Endothelial cell of umbilical vein (primary cell): ENCODE measurements at regions not wholly inside any gene's neighbourhood (a gene's known extent, or its start where the extent isn't known, plus 50 kb on each side); places are given as distances from the start of the nearest gene placed in this dataset.
"Not testable (repeated sequence)": the region's sequence is repeated elsewhere in the genome, so short reads cannot be mapped to it uniquely, and the experiment has no call there.

Experiments
- POLR2A ChIP-seq: IDR thresholded peaks from 2 replicates; pipeline ENCODE4 v1.6.1; 2012; ENCODE audit warnings: low read depth, mild to moderate bottlenecking, control low read depth, low read length
- TF ChIP-seq, protein P1 (sequence below), 2 donors: IDR thresholded peaks; 1 replicate in 1 of 2; 2 replicates in 1 of 2; pipeline ENCODE4 v1.5.1; 2011; ENCODE audit warnings: low read length in 2 of 2, mild to moderate bottlenecking in 2 of 2, moderate library complexity in 2 of 2, control low read depth in 1 of 2, inconsistent platforms in 1 of 2, low read depth in 1 of 2; ENCODE audit not compliant: insufficient read depth in 1 of 2; ENCODE audit errors: extremely low read depth in 1 of 2

DNA sequence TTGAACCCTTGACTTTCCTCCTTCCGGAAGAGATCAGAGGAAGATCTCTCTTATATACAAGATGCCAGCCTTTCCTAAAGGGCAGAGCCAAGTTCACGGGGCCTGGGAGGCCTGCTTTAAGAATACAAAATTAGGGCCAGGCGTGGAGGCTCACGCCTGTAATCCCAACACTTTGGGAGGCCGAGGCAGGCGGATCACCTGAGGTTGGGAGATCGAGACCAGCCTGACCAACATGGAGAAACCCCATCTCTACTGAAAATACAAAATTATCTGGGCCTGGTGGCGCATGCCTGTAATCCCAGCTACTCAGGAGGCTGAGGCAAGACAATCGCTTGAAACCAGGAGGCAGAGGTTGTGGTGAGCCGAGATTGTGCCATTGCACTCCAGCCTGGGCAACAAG lies 108.2 kb upstream of the SPDYE9 start:
- not testable (repeated sequence) for TF ChIP-seq POLR2A
- TF ChIP-seq, protein P1, sequence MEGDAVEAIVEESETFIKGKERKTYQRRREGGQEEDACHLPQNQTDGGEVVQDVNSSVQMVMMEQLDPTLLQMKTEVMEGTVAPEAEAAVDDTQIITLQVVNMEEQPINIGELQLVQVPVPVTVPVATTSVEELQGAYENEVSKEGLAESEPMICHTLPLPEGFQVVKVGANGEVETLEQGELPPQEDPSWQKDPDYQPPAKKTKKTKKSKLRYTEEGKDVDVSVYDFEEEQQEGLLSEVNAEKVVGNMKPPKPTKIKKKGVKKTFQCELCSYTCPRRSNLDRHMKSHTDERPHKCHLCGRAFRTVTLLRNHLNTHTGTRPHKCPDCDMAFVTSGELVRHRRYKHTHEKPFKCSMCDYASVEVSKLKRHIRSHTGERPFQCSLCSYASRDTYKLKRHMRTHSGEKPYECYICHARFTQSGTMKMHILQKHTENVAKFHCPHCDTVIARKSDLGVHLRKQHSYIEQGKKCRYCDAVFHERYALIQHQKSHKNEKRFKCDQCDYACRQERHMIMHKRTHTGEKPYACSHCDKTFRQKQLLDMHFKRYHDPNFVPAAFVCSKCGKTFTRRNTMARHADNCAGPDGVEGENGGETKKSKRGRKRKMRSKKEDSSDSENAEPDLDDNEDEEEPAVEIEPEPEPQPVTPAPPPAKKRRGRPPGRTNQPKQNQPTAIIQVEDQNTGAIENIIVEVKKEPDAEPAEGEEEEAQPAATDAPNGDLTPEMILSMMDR (IDR thresholded peaks at IDR 0.05; ENCODE audit: extremely low read depth in 1 of 2, insufficient read depth in 1 of 2, low read depth in 1 of 2, low read length in 2 of 2) = not testable (repeated sequence)
